ENCODE measurements at regions not wholly inside any gene's neighbourhood (a gene's known extent, or its start where the extent isn't known, plus 50 kb on each side); places are given as distances from the start of the nearest gene placed in this dataset.

DNA sequence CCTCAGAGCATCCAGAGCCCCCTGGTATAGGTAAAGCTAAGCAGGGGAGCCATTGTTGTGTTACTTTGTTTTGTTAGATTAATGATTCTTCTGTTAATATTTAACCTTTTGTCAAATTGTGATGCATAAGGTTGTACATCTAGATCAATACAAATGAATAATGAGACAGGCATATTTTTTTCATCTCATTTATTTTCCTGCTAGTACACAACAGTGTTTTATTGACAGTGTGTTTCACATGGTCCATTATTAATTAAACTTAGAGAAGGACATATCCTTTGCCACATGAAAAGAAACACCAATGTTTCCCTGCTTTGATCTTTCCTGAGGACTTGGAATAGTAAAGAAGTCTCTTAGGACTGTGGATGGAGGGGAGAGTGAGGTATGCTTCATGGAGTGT is 543.6 kb upstream of the CFAP20DC start:
- intact Hi-C loops (cut with micrococcal nuclease): no loop called here

DNA sequence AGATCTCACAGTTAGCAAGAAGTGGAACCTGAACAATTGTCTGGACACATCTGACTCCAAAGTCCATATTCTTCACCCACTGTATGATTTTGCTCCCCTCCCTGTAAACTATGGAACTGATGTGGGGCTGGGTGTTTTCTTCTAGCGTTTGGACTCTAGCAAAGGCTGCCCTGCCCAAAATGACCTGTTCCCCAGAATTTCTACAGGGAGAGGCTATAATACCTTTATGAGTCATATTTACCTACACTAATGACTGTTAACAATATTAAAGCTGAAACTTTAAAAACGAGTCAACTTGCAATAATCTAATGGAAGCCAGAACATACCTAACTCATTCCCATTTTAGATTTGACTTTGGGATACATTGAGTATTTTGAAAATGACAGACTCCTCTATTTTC is 531.2 kb upstream of the CFAP20DC start:
- intact Hi-C loops (cut with micrococcal nuclease): no loop called here

DNA sequence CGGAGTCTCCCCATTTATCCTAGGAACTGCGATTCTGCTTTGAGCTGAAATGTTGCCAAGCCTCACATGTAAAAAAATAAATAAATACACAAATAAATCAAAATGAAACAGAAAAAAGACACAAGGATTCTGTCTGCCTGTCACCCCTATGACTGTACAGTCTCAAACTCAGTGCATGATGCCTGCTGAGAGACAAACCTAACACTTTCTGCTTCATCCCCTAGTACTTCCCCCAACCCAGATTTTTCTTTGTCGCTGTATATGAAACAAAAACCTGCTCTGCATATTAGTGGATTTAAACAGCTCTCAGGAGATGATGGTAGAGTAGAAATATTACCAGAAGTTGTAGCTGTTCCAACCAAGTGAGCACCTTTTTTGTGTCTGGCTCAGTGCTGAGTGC is 530.7 kb upstream of the CFAP20DC start:
- intact Hi-C loops (cut with micrococcal nuclease): no loop called here

DNA sequence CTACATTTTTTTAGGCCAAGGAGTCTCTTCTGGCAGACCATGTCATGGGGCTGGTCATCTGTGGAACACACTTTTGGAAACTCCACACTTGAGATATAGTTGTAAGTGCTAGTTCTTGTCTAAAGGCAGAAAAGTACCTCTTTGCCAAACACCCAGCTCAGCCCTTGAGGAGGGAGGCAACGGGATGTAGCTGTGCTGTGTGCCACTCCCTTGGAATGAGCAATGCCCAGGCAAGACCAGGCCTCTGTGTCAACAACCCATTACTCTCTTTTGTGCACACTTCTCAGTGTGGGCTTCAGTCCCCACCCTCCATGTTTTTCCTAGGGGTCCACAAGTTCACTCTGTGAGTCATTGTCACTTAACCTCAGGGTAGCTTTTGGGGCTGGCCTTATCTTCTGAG is 528.3 kb upstream of the CFAP20DC start:
- intact Hi-C loops (cut with micrococcal nuclease): loop anchor here (5.0 to 10.0 kb wide), 5 partner anchors 179 to 1954 kb away; no protein-coding TSS in a partner anchor

DNA sequence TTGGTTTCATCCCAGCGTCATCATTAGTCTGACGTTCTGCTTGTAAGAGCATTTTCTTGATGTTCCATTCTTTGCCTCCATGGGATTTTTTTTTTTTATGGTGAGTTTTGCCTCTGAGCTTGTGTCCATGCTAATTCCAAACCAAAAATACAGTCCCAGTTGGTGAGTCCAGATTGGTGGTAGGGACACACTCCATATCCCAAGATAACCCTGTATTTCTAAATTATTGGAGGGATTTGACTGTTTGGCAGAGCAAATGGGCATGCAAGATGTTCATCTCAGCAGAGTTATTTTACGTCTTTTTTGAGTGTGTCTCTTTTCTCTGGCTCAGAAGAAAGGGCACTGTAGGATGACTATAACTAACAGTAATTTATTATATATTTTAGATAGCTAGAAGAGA is 526.8 kb upstream of the CFAP20DC start:
- intact Hi-C loops (cut with micrococcal nuclease): loop anchor here (5.0 to 10.0 kb wide), 5 partner anchors 181 to 1956 kb away; no protein-coding TSS in a partner anchor

DNA sequence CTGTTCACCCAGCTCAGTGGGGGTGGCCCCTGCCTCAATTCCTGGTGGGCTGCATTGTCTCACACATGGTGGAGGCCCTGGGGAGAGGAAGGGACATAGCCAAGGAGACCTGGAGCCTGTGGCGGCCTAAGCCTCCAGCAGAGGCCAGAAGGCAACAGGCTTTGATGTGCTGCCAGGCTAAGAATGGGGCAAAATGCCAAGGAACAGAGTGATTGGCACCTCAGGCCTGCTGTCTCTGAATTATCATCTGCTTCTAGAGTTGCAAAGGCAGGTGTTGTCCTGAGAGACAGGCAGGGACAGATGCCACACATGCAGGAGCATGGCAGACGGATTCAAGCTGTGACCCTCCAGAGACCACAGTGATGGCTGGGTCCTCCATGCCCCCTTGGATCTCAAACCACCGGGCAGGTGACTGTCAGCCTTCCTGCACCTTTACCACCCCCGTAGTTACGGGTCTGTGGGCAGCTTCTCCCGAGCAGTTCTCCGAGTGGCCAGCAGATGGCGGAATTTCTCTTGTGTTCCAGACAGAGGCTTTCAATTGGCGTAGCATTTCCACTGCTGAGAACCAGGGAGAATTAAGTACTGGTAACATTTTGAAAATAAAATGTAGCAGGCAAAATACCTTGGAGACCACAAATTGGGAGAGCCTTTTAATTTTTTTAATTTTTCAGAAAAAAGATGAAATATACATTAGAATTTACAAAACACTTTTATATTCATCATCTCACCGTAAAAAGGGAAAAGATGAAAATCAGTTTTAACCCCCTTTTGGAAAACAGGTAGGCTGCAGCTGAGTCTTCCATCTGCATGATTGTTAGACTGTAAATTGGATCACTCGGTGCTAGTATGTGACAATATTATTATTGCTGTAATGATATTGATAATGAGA is 525.5 kb upstream of the CFAP20DC start:
- intact Hi-C loops (cut with micrococcal nuclease): loop anchor here (1.0 to 10.0 kb wide), 12 partner anchors 182 to 1957 kb away; no protein-coding TSS in a partner anchor

DNA sequence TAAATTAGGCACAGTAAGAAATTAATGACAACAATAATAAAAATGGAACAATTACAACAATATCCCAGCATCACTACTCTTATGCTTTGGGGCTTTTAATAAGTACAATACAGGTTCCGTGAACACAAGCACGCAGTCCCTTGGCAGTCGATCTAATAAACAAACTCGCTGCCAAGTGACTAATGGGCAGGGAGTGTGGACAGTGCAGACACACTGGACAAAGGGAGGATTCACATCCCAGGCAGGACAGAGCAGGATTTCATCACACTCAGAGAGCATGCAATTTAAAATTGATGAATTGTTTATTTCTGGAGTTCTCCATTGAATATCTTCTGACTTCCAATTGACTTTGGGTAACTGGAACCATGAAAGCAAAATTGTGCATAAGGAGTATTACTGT is 524.1 kb upstream of the CFAP20DC start:
- intact Hi-C loops (cut with micrococcal nuclease): loop anchor here (10.0 kb wide), 3 partner anchors 411 to 861 kb away; no protein-coding TSS in a partner anchor

DNA sequence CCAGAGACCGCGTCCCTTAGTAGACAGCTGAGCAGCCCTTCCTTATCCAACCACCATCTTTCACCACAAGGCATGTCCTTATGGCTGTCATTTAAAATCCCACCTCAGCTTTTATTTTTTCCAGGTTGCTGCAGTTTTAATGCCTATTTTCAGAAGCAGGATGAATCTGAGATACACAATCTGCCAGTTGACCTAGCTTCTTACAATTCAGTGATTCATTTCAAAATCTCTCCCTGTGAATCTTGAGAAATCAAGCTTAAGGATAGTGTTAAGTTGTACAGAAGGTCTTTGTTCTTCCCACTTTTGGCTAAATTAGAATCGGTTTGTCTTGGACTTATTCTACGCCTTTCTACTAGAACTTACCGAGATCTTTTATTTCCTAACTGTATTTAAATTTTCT is 522.3 kb upstream of the CFAP20DC start:
- intact Hi-C loops (cut with micrococcal nuclease): loop anchor here (10.0 kb wide), 3 partner anchors 413 to 863 kb away; no protein-coding TSS in a partner anchor

DNA sequence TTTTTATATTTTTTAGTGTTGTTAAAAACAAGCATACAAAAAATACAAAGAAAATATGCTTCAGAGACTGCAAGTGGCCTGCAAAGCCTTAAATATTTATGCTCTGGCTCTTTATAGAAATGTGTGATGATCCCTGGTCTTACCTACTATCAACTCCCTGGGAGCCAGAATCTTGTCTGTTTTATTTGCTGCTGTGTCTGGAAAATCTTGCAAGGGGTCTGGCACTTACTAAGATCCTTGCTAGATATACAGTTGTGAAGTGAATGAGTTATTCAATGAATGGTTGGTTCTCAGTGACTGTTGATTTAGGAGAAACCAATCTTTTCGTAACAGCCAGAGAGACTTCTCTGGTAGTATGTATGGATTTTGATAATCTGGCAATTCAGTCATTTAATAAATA is 521.0 kb upstream of the CFAP20DC start:
- intact Hi-C loops (cut with micrococcal nuclease): loop anchor here (10.0 kb wide), 3 partner anchors 414 to 864 kb away; no protein-coding TSS in a partner anchor

DNA sequence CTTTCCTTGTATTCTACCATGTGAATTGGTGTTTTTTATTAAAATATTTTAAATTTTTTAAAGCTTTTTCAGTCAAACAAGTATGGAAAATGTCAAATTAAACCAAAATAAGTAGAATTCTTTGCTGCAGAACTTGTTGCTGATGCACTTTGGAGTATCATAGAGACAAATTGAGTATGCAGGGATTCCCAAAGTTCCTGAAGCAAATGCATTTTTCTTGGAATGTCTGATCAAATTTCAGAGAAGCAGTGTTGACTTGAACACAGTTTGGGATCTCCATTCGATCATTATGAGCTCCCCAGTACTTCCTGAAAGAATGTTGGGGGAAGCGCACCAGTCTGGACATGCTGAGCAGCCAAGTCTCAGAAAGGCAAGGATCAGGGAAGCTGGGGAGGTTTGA is 517.8 kb upstream of the CFAP20DC start:
- intact Hi-C loops (cut with micrococcal nuclease): loop anchor here (5.0 to 10.0 kb wide), 2 partner anchors 113 to 180 kb away; no protein-coding TSS in a partner anchor

DNA sequence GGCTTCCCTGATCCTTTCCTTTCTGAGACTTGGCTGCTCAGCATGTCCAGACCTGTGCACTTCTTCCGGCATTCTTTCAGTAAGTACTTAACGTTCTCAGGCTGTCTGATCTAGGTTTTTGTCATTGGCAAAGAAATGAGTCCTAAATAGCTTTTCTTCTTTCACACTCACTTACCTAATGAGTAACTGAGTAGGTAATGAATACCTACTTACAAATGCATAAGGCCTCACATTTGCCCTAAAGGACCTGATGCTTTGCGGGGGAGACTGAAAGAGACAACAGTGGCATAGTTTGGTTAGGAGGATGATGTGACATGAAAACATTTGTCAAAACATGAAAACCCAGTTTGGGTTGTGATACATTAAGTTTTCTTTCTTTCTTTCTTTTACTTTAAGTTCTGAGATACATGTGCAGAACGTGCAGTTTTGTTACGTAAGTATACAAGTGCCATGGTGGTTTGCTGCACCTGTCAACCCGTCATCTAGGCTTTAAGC is 516.7 kb upstream of the CFAP20DC start:
- intact Hi-C loops (cut with micrococcal nuclease): loop anchor here (5.0 to 10.0 kb wide), 2 partner anchors 112 to 179 kb away; no protein-coding TSS in a partner anchor

DNA sequence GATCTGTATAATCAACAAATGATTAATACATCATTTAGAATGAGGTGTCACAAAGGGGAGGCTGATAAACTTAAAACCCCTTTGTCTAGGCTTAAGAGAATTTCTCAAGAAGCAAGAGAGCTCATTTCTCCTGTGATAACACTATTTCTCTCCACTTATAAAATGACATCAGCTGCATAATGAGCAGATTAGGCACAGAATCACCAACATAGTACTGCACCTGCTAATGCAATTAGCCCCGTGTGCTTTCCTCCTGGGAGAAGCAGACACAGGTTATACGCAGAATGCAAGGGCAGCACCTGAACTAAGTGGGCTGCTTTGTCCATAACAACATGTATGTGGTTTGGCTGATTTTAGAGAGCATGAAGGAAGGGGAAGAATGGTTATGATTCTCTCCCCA is 515.3 kb upstream of the CFAP20DC start:
- intact Hi-C loops (cut with micrococcal nuclease): loop anchor here (5.0 to 10.0 kb wide), 2 partner anchors 110 to 178 kb away; no protein-coding TSS in a partner anchor

DNA sequence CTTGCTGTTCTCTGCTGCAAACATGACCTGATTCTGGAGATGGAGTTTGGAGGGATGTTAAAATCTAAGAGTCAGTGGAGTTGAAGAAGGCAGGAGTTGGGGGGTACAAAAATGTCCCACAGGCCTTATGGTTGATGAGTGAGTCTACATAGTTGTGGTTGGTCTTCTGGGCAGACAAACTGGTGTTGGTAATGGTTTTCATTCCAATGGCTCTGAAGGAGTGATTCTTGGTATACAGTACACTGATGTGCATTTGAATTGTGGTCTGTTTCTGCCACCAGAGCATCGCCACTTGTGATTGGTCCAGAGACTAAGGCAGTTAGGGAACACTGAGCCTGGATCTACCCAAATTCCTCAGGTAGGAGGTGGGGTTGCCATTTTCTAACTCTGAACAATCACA is 514.1 kb upstream of the CFAP20DC start:
- intact Hi-C loops (cut with micrococcal nuclease): loop anchor here (10.0 kb wide), 1 partner anchor 109 kb away; no protein-coding TSS in a partner anchor

DNA sequence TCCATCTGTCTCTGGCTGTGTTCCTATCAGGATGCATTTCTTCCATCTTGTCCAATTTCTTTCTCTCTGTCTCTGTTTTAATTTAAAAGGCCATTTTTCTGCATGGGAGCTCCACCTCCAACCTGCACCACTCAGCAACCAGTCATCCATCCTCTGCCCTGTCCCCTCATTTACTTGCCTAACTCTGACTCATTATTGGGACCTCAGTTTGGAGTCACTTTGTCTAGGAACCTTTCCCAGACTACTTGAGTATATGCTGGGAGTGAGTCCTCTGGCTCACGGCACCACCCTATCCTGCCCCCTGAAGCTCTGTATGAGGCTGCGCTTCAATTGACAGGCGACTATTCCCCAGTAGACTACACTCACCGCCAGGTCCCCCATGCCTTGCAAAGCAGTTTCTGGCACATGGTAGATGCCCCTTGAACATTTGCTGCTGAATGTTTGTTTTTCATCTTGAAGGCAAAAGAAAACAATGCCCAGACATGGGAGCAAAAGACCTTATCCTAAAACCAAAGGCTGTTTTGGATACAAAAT is 513.3 kb upstream of the CFAP20DC start:
- intact Hi-C loops (cut with micrococcal nuclease): loop anchor here (10.0 kb wide), 1 partner anchor 108 kb away; no protein-coding TSS in a partner anchor

DNA sequence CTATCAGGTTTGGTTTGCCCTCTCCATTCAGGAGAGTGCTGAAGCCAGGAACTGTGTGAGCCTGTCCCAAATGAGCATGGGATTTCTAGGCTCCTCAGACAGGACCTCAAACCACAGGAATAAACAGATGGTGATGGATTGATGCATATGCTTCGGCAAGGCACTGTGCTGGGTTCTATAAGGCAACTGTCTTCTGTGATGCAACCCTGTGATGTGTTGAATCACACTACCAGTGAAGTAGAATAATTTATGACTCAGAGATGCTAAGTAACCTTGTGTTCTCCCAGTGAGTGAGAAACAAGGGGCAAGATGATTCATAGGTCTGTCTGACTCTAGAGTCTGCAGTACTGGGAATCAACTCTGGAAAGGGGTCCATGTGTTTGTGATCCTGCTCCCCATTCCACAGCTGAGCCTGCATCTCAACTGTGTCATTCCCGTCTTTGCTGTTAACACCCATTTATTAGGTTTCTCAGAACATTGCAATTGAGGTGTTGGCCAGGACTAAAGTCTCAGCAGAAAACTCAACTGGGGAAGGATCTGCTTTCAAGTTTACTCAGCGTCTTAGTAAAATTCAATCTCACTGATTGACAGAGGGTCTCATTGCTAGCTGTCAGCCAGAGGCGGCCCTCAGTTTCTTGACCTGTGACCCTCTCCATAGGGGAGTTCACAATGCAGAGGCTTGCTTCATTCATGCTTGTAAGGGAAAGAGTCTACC is 510.1 kb upstream of the CFAP20DC start:
- intact Hi-C loops (cut with micrococcal nuclease): loop anchor here (10.0 kb wide), 1 partner anchor 105 kb away; no protein-coding TSS in a partner anchor

DNA sequence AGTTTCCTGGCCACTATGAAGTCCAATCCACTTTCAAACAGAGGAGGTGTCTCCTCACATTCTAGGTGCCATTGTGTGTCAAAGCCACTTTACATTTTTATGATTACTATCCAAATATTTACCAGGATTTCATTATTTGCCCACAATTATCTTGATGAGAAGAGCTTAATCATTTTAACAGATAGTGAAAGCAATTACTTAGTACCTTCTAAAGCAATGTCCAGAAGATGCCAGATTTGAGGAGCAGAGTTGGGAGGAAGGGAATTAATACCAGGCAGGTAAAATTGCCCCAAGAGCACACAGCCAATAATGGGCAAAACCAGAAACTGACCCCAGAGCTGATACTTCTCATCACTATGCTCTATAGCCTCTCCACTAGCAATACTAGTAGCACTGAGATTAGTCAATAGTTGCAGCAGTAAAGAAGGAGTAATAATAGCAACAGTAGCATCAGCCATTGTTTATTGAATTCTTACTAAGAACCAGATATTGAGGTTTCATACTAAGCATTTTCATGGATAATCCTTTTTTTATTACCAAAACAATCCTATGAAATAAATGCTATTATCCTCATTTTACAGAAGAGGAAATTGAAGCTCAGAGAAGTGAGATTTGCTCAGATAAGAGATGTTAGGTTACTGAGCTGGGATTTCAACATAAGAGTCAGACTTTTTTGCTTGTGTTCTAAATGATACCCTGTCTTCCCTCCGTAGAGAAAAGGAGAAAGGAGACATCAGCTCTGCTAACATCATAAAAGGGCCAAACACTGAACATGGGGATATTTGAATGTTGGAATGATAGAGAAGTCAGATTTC is 509.3 kb upstream of the CFAP20DC start:
- intact Hi-C loops (cut with micrococcal nuclease): no loop called here

DNA sequence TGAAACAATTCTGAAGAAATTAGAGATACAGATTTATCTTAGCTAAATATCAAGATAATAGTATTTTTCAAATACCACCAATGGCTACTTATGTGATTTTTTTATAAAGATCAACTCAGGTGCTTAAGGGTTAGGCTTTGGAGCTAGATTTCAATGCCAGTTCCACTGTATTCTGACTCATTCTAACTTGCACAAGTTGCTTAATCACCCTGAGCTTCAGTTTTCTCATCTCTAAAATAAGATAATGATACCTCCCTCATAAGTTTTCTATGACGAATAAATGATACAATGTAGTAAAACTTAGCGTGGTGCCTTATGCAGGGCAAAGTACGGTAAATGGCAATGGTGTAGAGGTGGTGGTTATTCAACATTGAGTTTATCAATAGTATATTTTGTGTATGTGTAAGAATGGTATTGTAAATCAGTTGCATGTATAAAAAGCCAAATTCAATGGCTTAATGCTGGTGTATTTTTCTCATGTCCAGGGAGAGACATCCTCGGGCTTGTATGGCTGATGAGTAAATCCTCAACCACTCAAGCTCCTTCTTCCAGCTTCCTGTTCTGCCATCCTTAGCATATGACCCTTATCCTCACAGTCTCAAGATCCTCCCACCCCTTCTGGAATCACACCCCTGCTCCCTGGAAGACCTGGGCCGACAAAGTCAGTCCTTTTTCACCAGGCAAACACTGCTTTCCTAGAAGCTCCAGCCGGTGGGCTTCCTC is 505.9 kb upstream of the CFAP20DC start:
- intact Hi-C loops (cut with micrococcal nuclease): no loop called here

DNA sequence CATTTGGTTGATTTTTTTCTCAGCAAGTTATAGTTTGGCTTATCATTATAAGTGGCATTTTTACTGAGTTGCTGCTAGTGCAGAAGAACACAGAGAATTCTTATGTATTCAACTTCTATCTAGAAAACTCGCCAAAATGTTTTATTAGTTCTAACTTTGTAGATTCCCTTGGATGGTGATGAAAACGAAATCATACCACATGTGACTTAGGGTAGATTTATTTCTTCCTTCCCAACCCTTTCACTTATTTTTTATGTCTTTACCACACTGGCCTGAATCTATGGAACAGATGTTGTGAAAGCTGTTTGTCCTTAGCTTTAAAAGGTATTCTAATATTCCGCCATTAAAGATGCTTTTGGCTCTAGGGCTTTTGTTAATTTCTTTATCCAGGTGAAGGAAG is 503.3 kb upstream of the CFAP20DC start:
- intact Hi-C loops (cut with micrococcal nuclease): no loop called here

DNA sequence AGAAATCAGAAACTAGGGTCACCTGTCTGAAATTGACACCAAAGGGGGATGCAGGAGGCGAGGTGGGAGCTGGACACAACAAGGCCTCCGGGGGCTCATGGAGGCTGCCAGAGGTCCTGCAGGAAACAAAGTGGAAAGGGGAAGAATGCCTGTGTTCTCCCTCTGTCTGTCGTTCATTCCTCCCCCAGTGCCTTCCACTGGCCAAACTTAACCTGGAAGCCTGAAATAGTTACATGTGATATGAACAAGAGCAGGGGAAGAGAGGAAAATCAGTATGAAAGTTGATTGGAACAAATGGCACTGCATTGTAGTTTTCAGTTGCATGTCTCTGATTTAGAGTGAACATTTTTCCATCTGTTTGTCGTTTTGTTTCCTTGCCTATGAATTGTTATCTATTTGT is 502.0 kb upstream of the CFAP20DC start:
- intact Hi-C loops (cut with micrococcal nuclease): no loop called here

DNA sequence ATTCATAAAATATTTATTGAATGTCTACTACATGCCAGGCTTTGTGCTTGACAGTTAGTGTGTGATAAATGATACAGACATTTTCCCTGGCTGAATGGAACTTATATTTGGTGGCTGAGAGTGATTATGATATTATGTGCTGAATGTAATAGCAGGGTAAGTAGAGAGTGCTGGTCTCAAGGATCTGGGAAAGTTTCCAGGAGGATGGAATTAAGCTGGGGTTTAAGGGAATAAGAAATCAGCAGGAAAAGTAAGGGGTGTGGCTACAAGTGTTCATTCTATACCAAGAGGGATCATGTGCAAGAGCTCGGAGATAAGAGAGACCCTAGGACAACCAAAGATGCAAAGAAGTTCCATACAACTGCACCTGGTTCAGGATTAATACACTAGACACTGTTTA is 500.1 kb upstream of the CFAP20DC start:
- intact Hi-C loops (cut with micrococcal nuclease): no loop called here
